ENCODE measurements at regions not wholly inside any gene's neighbourhood (a gene's known extent, or its start where the extent isn't known, plus 50 kb on each side); places are given as distances from the start of the nearest gene placed in this dataset.
A peak's percentile ranks its signal among the peaks of the same experiment; 100 is the strongest.

GRCh38 chr10:124338276-124338925, 80.3 kb downstream of the OAT start:
- no peak for DNase-seq

GRCh38 chr10:124336186-124336585, 82.5 kb downstream of the OAT start:
- TF ChIP-seq CTCF (IDR thresholded peaks at IDR 0.05; ENCODE audit: control extremely low read depth, extremely low read depth) = no peak
- H3K27me3 ChIP-seq (ENCODE audit: control insufficient read depth in 3 of 3, insufficient read depth in 3 of 3, low read length in 2 of 3) = no peaks in the 10 kb centered on the region
- peaks cover 0 to 3% (median 1%) of the 10 kb centered on the region in 4 donors for H3K9me3 ChIP-seq (ENCODE audit: control insufficient read depth in 4 of 4, insufficient read depth in 3 of 4, low read length in 3 of 4)
- no peak overlapping the region for H3K4me3 ChIP-seq
- no peak for ATAC-seq (ENCODE audit: insufficient read depth, low FRiP score)
- no peak for DNase-seq
- WGBS, 2 donors = 40 to 62% methylated on average over 2 of the region's 2 CpGs
- H3K27ac ChIP-seq (ENCODE audit: low read depth in 1 of 2, low read length in 1 of 2) = no peak overlapping the region
- H3K4me1 ChIP-seq (ENCODE audit: control insufficient read depth in 5 of 5, insufficient read depth in 5 of 5, low read length in 5 of 5) = peaks cover 0 to 17% (median 2%) of the 10 kb centered on the region in 5 donors
- no peaks in the 10 kb centered on the region for H3K36me3 ChIP-seq (ENCODE audit: control insufficient read depth in 4 of 4, insufficient read depth in 4 of 4, low read length in 4 of 4)
- no peak overlapping the region for H3K9ac ChIP-seq (ENCODE audit: insufficient read depth in 1 of 2, low read length in 2 of 2)

More at GRCh38 chr10:124338276-124338925, 80.3 kb downstream of the OAT start:
- no peak for ATAC-seq (ENCODE audit: insufficient read depth, low FRiP score)
- Histone ChIP-seq H3K36me3 (ENCODE audit: control insufficient read depth in 4 of 4, insufficient read depth in 4 of 4, low read length in 4 of 4) (no peaks in the 10 kb centered on the region), H3K27ac (ENCODE audit: low read depth in 1 of 2, low read length in 1 of 2) (no peak overlapping the region), H3K9ac (ENCODE audit: insufficient read depth in 1 of 2, low read length in 2 of 2) (no peak overlapping the region), H3K27me3 (ENCODE audit: control insufficient read depth in 3 of 3, insufficient read depth in 3 of 3, low read length in 2 of 3) (no peaks in the 10 kb centered on the region), H3K4me3 (no peak overlapping the region), H3K9me3 (ENCODE audit: control insufficient read depth in 4 of 4, insufficient read depth in 3 of 4, low read length in 3 of 4) (peaks cover 0 to 3% (median 0%) of the 10 kb centered on the region in 4 donors), H3K4me1 (ENCODE audit: control insufficient read depth in 5 of 5, insufficient read depth in 5 of 5, low read length in 5 of 5) (peaks cover 0 to 23% (median 4%) of the 10 kb centered on the region in 5 donors)
- no peak for TF ChIP-seq CTCF (IDR thresholded peaks at IDR 0.05; ENCODE audit: control extremely low read depth, extremely low read depth)
- WGBS, 2 donors = 81 to 84% methylated on average over 4 of the region's 4 CpGs

GRCh38 chr10:124333931-124334330, 84.8 kb downstream of the OAT start:
- Histone ChIP-seq H3K4me1 (ENCODE audit: control insufficient read depth in 5 of 5, insufficient read depth in 5 of 5, low read length in 5 of 5) (no peaks in the 10 kb centered on the region), H3K9me3 (ENCODE audit: control insufficient read depth in 4 of 4, insufficient read depth in 3 of 4, low read length in 3 of 4) (peaks cover 0 to 5% (median 2%) of the 10 kb centered on the region in 4 donors), H3K27ac (ENCODE audit: low read depth in 1 of 2, low read length in 1 of 2) (no peak overlapping the region), H3K4me3 (no peak overlapping the region), H3K27me3 (ENCODE audit: control insufficient read depth in 3 of 3, insufficient read depth in 3 of 3, low read length in 2 of 3) (no peaks in the 10 kb centered on the region), H3K9ac (ENCODE audit: insufficient read depth in 1 of 2, low read length in 2 of 2) (no peak overlapping the region), H3K36me3 (ENCODE audit: control insufficient read depth in 4 of 4, insufficient read depth in 4 of 4, low read length in 4 of 4) (no peaks in the 10 kb centered on the region)
- 79 to 89% methylated on average over 1 of the region's 1 CpG for WGBS, 2 donors
- ATAC-seq (ENCODE audit: insufficient read depth, low FRiP score) = no peak
- peak in 2 of 3 donors; percentile 20 to 60 for DNase-seq
- no peak for TF ChIP-seq CTCF (IDR thresholded peaks at IDR 0.05; ENCODE audit: control extremely low read depth, extremely low read depth)

- no peak overlapping the region for H3K4me3 ChIP-seq
- H3K27ac ChIP-seq (ENCODE audit: low read depth in 1 of 2, low read length in 1 of 2) = no peak overlapping the region
- TF ChIP-seq CTCF (IDR thresholded peaks at IDR 0.05; ENCODE audit: control extremely low read depth, extremely low read depth) = no peak
- peaks cover 0 to 3% (median under 1%) of the 10 kb centered on the region in 4 donors for H3K9me3 ChIP-seq (ENCODE audit: control insufficient read depth in 4 of 4, insufficient read depth in 3 of 4, low read length in 3 of 4)
- no peak overlapping the region for H3K9ac ChIP-seq (ENCODE audit: insufficient read depth in 1 of 2, low read length in 2 of 2)
- WGBS, 2 donors = 76 to 84% methylated on average over 1 of the region's 1 CpG
- H3K27me3 ChIP-seq (ENCODE audit: control insufficient read depth in 3 of 3, insufficient read depth in 3 of 3, low read length in 2 of 3) = no peaks in the 10 kb centered on the region
- H3K36me3 ChIP-seq (ENCODE audit: control insufficient read depth in 4 of 4, insufficient read depth in 4 of 4, low read length in 4 of 4) = no peaks in the 10 kb centered on the region
- DNase-seq = no peak
- no peaks in the 10 kb centered on the region for H3K4me1 ChIP-seq (ENCODE audit: control insufficient read depth in 5 of 5, insufficient read depth in 5 of 5, low read length in 5 of 5)
- no peak for ATAC-seq (ENCODE audit: insufficient read depth, low FRiP score)
Measured at GRCh38 chr10:124332426-124332825, 86.3 kb downstream of the OAT start.

All from lung (tissue), 11 donors.